GM21737 (cell line): ENCODE measurements at regions not wholly inside any gene's neighbourhood (a gene's known extent, or its start where the extent isn't known, plus 50 kb on each side); places are given as distances from the start of the nearest gene placed in this dataset.

Source experiments
- ATAC-seq: cut with Tn5 transposase; IDR thresholded peaks from one replicate; pipeline ENCODE4 v1.9.1; 2021; ENCODE audit warnings: mild to moderate bottlenecking, moderate library complexity; ENCODE audit not compliant: unreplicated experiment

- no peak for ATAC-seq
Observed at GRCh38 chr10:25113191-25114035, 61.4 kb upstream of the GPR158 start.

GRCh38 chr10:25114036-25114411 lies 60.8 kb upstream of the GPR158 start:
- ATAC-seq = no peak

GRCh38 chr10:25117757-25118156 lies 57.0 kb upstream of the GPR158 start:
- ATAC-seq = no peak

DNA sequence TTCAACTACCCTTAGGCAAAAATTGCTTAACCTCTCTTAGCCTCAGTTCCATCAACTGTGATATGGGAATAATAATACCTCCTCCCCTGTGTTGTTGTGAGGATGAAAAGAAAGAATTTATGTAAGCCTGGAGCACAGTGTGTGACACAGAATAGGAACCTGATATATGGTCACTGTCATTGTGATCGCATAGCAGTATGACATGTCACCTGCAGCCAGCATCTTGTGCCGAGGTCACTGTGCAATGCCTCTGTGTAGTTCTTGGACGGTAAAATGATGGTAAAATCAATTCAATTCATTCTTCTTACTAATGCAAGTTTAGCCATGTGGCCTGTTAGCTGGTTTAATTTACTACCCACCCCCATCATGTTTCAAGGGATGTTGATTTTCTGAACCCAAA lies 54.6 kb upstream of the GPR158 start:
- ATAC-seq = no peak
